Esophagus squamous epithelium (tissue), 5 donors: ENCODE measurements at regions not wholly inside any gene's neighbourhood (a gene's known extent, or its start where the extent isn't known, plus 50 kb on each side); places are given as distances from the start of the nearest gene placed in this dataset.

Source experiments
- DNase-seq: peaks from one replicate; lab custom pipeline; 2025; lab: John Stamatoyannopoulos, UW
- H3K27ac ChIP-seq, 4 donors: fragments of 200-600 bp; sonication (generic); one replicate each; pipeline ENCODE4 v1.5.1; 2016 to 2019; ENCODE audit warnings: mild to moderate bottlenecking in 1 of 4
- H3K27me3 ChIP-seq, 4 donors: fragments of 200-600 bp; sonication (generic); 1 replicate in 3 of 4; 2 replicates in 1 of 4; pipeline versions ENCODE4 v1.5.1 to v1.6.0; 2017 to 2021; ENCODE audit warnings: antibody characterized with exemption in 1 of 4
- H3K36me3 ChIP-seq, 3 donors: fragments of 200-600 bp; sonication (generic); one replicate each; pipeline ENCODE4 v1.5.1; 2016 to 2019
- H3K4me1 ChIP-seq, 3 donors: fragments of 200-600 bp; sonication (generic); one replicate each; pipeline ENCODE4 v1.5.1; 2017 to 2019
- H3K4me3 ChIP-seq, 4 donors: fragments of 200-600 bp; sonication (generic); 1 replicate in 3 of 4; 2 replicates in 1 of 4; pipeline ENCODE4 v1.5.1; 2016 to 2019; ENCODE audit warnings: mild to moderate bottlenecking in 2 of 4, moderate library complexity in 1 of 4
- H3K9me3 ChIP-seq, 3 donors: fragments of 200-600 bp; sonication (generic); one replicate each; pipeline ENCODE4 v1.5.1; 2016 to 2019
- CTCF ChIP-seq, 6 experiments: fragments of 450-650 bp in 4 of 6; fragments of 200-600 bp in 2 of 6; sonication (generic) in 2 of 6; IDR thresholded peaks; one replicate each; pipeline ENCODE4 v1.5.1; 2016 to 2019; ENCODE audit warnings: antibody characterized with exemption in 6 of 6, mild to moderate bottlenecking in 4 of 6, moderate library complexity in 4 of 6
- POLR2A ChIP-seq, 4 donors: fragments of 450-650 bp; IDR thresholded peaks; one replicate each; pipeline ENCODE4 v1.6.1; 2017; ENCODE audit warnings: antibody characterized with exemption in 4 of 4, mild to moderate bottlenecking in 4 of 4, moderate library complexity in 3 of 4
- WGBS, 2 donors: methylation state at CpG; one replicate each; pipeline ENCODE4 v1.1.5; 2018; 5-methylcytosine and 5-hydroxymethylcytosine counted together
- intact Hi-C: fragments of 100-400 bp; cut with DNase I; formaldehyde crosslinking; loops from one replicate; pipeline ENCODE4 v1.15.0; 2022
- donor health status: DM: yes; HTN: yes; CAD: no.

- no peak overlapping the region for H3K4me3 ChIP-seq
- H3K9me3 ChIP-seq: no peaks in the 10 kb centered on the region
- no peaks in the 10 kb centered on the region for H3K27me3 ChIP-seq
- 83 to 89% methylated on average over 4 to 6 of the region's 8 CpGs for WGBS, 2 donors
- no peak for DNase-seq
- no peak overlapping the region for H3K27ac ChIP-seq
- H3K36me3 ChIP-seq: no peaks in the 10 kb centered on the region
- TF ChIP-seq POLR2A (IDR thresholded peaks at IDR 0.05): no peak
- no peak for TF ChIP-seq CTCF (IDR thresholded peaks at IDR 0.05)
- intact Hi-C loops: loop anchor here (10.0 kb wide), 1 partner anchor 299 kb away; the partner anchor contains the start of gene KLF7
- H3K4me1 ChIP-seq: no peaks in the 10 kb centered on the region
These were observed 66.3 kb upstream of the CREB1 start for GRCh38 chr2:207463433-207463832.

- H3K4me1 ChIP-seq: no peaks in the 10 kb centered on the region
- H3K4me3 ChIP-seq: no peak overlapping the region
- H3K36me3 ChIP-seq: no peaks in the 10 kb centered on the region
- DNase-seq: no peak
- H3K9me3 ChIP-seq: no peaks in the 10 kb centered on the region
- TF ChIP-seq POLR2A (IDR thresholded peaks at IDR 0.05) (no peak), CTCF (IDR thresholded peaks at IDR 0.05) (no peak)
- intact Hi-C loops: loop anchor here (10.0 kb wide), 1 partner anchor 299 kb away; the partner anchor contains the start of gene KLF7
- H3K27ac ChIP-seq: no peak overlapping the region
- H3K27me3 ChIP-seq: no peaks in the 10 kb centered on the region
- 89 to 90% methylated on average over 10 of the region's 10 CpGs for WGBS, 2 donors
These were observed 65.8 kb upstream of the CREB1 start for GRCh38 chr2:207464007-207464406.

GRCh38 chr2:207465894-207466293 lies 63.9 kb upstream of the CREB1 start:
- Histone ChIP-seq H3K9me3 (no peaks in the 10 kb centered on the region), H3K4me3 (no peak overlapping the region), H3K27ac (no peak overlapping the region), H3K4me1 (no peaks in the 10 kb centered on the region), H3K36me3 (no peaks in the 10 kb centered on the region), H3K27me3 (no peaks in the 10 kb centered on the region)
- WGBS, 2 donors: 89 to 96% methylated on average over 1 of the region's 1 CpG
- intact Hi-C loops: loop anchor here (10.0 kb wide), 1 partner anchor 301 kb away; the partner anchor contains the start of gene KLF7
- TF ChIP-seq CTCF (IDR thresholded peaks at IDR 0.05): no peak
- TF ChIP-seq POLR2A (IDR thresholded peaks at IDR 0.05): no peak
- DNase-seq: no peak

- peak overlapping the region in 1 of 4 donors; percentile 9 for H3K27ac ChIP-seq
- H3K36me3 ChIP-seq: no peaks in the 10 kb centered on the region
- no peaks in the 10 kb centered on the region for H3K9me3 ChIP-seq
- DNase-seq: no peak
- peaks cover 0 to 4% (median 0%) of the 10 kb centered on the region in 3 donors for H3K4me1 ChIP-seq
- H3K4me3 ChIP-seq: no peak overlapping the region
- intact Hi-C loops: loop anchor here (10.0 kb wide), 1 partner anchor 303 kb away; the partner anchor contains the start of gene KLF7
- 33 to 45% methylated on average over 6 of the region's 6 CpGs for WGBS, 2 donors
- H3K27me3 ChIP-seq: no peaks in the 10 kb centered on the region
- TF ChIP-seq CTCF (IDR thresholded peaks at IDR 0.05) (no peak), POLR2A (IDR thresholded peaks at IDR 0.05) (no peak)
These were observed 61.9 kb upstream of the CREB1 start for GRCh38 chr2:207467716-207468347.

- WGBS, 2 donors: 29 to 100% methylated on average over 1 to 3 of the region's 4 CpGs
- H3K27me3 ChIP-seq: no peaks in the 10 kb centered on the region
These were observed 61.3 kb upstream of the CREB1 start for GRCh38 chr2:207468488-207468887.

More at GRCh38 chr2:207468488-207468887, 61.3 kb upstream of the CREB1 start:
- no peak overlapping the region for H3K4me3 ChIP-seq
- no peak for DNase-seq
- peaks cover 0 to 11% (median 0%) of the 10 kb centered on the region in 3 donors for H3K4me1 ChIP-seq
- H3K9me3 ChIP-seq: no peaks in the 10 kb centered on the region
- no peaks in the 10 kb centered on the region for H3K36me3 ChIP-seq
- H3K27ac ChIP-seq: peak overlapping the region in 1 of 4 donors; percentile 9
- intact Hi-C loops: loop anchor here (10.0 kb wide), 1 partner anchor 304 kb away; the partner anchor contains the start of gene KLF7
- no peak for TF ChIP-seq POLR2A (IDR thresholded peaks at IDR 0.05)
- TF ChIP-seq CTCF (IDR thresholded peaks at IDR 0.05): no peak
